NCI-H526 (cell line): ENCODE measurements at regions not wholly inside any gene's neighbourhood (a gene's known extent, or its start where the extent isn't known, plus 50 kb on each side); places are given as distances from the start of the nearest gene placed in this dataset.

Source experiments
- DNase-seq, 2 experiments: peaks; one replicate each; lab custom pipeline; 2025; lab: John Stamatoyannopoulos, UW

DNA sequence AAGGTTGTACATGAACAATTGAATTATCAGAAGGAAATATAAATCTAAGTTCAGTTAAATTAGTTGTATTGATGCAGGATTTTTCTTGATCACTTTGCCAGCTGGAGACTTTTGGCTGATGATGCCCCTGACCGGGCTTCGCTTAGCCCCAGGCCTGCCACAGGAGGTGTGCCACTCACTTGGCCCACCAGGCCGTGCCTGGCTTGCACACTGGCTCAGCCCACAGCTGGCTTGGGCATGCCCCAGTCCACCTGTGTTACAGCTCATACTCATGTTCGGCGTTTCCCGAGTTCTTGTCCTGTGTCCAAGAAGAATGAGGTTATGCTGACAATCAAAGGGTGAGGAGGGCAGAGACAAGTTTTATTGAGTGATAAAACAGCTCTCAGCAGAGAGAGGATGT lies 773.9 kb upstream of the FANCL start:
- DNase-seq = no peak

GRCh38 chr2:59012971-59013370 lies 771.8 kb upstream of the FANCL start:
- DNase-seq = no peak

GRCh38 chr2:59012234-59012633 lies 771.1 kb upstream of the FANCL start:
- DNase-seq = no peak

DNA sequence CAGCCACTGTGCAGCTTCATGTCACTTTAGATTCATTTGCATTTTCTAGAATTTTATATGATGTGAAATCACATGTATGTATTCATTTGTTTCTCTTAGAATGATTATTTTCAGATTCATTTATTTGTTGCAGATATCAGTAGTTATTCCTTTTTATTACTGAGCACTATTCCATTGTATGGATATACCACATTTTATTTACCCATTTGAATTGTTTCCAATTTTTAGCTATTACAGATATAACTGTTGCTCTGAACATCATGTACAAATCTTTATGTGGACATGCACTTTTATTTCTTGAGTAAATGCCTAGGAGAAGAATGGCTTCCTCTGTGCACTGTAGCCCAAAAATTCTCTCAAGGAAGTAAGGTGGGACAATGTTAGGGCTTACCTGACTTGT lies 767.8 kb upstream of the FANCL start:
- DNase-seq = no peak

DNA sequence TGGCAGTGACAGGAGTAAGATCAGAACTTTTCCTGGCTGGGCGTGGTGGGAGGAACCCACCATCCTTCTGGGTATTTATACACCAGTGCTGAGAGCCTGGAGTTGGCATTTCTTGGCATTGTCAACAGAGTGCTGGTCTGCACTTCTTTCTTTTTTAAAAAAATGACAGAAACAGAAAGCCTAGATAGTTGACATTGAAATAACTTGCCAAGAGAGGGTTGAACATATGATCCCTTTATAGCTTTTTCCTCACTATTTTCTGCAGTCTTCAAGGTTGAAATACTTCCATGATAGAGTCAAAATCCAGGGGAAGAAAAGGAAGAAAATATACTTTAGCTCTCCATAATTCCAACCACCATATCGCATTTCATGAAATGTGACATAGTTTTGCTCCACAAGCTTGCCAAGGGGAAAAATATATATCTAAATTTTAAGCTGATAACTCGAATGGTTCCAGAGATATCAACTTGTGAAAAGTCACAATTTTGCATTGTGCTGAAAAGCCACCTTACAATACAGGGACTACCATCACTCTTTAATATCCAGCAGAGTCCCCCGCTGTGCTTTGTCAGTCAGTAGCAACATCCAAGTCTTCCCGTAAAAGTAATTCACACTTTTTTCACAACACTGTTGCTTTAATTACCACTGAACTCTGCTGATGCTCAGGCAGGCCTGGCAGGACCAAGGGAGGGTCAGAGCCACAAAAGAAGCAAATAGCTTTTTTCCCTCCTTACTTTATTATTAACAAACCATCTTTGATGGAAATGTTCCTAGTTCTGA lies 764.9 kb upstream of the FANCL start:
- DNase-seq = no peak

DNA sequence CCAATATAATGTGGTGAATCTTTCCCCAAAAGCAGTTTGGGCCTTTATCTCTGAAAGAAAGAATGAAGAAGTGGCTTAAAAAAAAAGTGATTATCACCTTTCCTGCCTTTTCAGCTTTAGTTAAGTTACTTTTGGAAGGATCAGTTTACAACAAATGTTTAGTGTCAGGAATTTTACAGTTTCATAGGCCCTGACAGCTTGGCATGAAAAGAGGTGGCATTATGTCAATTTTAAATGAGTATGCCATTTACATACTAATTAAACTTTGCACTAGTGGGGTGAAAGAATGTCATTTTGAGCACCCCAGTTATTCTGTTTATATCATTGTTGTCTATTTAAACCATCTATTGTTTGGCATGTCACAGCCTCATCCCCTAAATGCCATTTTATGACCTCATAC lies 763.5 kb upstream of the FANCL start:
- DNase-seq = no peak

GRCh38 chr2:59000796-59001195 lies 759.7 kb upstream of the FANCL start:
- DNase-seq = no peak

- no peak for DNase-seq
Observed at GRCh38 chr2:58992062-58992706, 751.1 kb upstream of the FANCL start.

- peak in 1 of 2 experiments; percentile 29 for DNase-seq
Observed at GRCh38 chr2:58991357-58991756, 750.2 kb upstream of the FANCL start.

GRCh38 chr2:58985541-58985940 lies 744.4 kb upstream of the FANCL start:
- DNase-seq = peak; percentile 85 to 86

- no peak for DNase-seq
Observed at GRCh38 chr2:58984731-58985130, 743.6 kb upstream of the FANCL start.

GRCh38 chr2:58983111-58983510 lies 742.0 kb upstream of the FANCL start:
- DNase-seq = no peak

- no peak for DNase-seq
Observed at GRCh38 chr2:58981237-58981636, 740.1 kb upstream of the FANCL start.

DNA sequence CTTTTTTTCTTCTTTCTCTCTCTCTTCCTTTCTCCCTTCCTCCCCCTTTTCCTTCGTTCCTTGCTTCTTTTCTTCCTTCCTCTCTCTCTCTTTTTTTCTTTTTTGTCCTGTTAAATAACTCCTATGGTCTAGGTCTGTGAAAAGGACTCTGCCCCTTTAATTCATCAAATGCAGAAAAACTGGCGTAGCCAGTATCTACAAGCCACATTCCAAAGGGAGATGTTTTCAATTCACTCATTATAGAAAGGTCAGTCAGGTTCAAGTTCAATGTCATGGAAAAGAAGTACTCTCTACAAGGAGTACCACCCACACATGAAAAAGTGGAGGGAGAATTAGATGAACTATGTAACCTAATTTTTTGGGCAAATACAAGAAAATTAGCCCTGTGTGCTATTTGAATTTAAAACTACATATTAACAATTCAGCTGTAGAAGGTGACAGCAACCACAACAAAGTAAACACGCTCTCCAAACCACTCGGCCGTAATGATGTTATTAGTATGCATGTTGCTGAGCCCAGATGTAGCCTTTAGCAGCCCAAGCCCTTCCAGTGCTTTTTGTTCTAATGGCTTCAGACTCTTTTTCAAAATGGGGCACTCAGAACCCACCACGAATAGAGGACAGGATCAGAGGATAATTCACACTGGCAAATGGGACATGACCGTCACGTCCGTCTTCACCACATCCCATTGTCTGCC lies 735.4 kb upstream of the FANCL start:
- DNase-seq = peak; percentile 42 to 52

- DNase-seq = peak in 1 of 2 experiments; percentile 12
Observed at GRCh38 chr2:58974881-58975280, 733.8 kb upstream of the FANCL start.

DNA sequence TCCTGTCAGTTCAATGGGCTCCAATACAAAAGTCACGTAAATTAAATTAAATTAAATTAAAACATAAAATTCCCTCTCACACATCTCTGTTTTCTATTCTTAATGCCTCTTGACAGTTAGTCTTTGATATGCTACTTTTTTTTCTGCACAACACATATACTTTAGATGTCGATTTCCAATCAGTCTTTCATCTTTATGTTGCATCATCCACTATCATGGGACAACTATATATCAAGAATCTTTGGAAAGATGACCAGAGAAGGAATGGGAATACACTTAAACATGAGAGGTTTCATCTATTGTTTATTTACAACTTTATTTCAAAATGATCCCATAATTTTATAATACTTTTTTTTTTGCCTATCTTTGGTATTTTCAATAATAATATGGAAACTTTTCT lies 733.3 kb upstream of the FANCL start:
- no peak for DNase-seq

DNA sequence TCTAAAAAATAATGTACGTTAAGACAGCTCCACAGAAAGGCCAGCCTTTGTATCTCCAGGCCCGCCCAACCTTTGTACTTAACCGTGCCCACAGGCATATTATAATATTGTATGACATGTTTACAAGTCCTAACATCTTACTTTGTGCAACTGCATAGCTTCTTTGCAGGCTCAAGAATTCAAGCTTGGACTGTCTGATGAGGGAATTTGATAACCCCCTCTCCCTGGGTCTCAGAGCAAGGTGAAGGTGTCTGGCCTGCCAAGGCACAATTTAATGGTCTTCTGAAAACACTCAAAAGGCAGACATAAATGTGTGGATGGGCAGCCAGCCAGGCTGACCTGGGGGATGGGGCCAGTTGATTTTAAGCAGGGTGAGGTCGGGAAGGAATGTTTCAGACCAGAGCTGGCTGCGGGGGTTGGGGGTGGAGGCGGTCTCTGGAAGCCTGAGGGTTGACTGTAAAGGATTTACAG lies 732.7 kb upstream of the FANCL start:
- peak; percentile 21 to 51 for DNase-seq

DNA sequence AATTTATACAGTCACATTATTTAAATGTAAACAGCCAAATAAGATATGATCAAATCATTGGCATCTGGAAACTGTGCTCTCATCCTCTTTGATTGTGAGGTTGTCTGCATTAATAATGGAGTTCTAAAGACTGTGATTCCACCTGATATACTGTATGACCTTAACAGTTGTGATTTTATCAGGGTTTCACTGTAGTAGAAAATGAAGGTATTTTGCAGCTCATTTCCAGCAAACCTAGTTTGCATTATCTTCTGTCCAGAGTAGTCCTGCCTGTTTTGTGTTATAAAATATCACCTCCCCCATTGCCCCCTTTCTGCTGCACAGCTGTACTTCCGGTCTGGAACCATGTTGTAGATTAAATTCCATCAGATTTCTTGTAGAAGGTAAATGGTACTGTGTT lies 731.6 kb upstream of the FANCL start:
- no peak for DNase-seq

DNA sequence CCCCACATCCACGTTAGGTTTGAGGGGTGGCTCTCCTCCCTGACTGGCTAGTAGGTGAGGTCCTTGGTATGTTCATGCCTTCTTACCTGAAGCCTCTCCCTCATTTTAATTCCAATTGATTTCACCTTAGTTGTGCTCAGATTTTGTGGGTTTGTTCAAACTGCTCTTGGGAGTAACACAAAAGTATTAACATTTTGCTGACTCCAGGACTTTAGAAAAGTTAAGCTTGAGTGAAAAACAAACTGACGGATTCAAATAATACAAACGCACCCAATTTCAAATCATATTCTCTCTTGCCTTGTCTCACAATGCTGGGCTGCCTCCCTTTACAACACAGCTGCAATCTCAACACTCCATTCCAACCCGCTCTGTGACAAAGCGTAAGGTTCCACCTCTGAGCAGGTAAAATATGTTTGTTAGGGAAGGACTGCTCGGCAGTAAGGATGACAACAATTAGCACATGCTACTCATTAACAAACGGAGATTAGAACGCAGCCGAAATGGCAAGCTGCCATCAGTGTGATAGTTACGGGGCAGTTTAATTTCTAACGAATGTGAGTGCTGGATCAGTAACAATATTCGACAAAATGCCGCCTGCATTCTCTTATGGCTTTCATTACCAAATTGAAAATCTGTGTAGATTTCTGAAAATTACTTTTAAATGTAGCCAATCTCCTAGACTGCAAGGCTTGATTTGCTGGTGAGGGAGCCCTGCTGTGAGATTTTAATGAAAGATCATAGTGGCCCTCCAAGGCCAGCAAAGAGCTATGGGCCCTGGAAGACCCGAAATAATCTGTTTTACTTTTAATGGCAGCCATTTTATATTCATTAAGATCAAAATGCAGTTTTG lies 730.6 kb upstream of the FANCL start:
- DNase-seq = no peak

GRCh38 chr2:58970365-58970764 lies 729.2 kb upstream of the FANCL start:
- DNase-seq = no peak

DNA sequence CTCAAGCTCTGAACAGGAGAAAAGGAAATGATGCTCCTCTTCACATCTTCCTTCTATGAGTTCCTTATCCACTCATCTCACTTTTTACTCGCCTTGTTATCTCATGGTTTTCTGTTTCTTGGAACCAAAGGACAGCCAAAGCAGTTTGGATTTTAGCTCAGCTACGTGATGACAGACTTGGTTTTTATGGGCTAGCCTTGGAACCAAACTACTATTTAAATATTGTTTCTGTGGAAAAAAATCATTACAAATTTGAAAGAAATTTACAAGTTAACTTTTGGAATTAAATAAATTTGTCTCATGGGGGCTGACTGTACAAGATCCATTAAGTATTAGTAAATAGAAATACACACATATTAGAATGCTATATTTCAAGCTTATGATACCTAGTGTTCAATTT lies 727.8 kb upstream of the FANCL start:
- DNase-seq = no peak

- no peak for DNase-seq
Observed at GRCh38 chr2:58967736-58968135, 726.6 kb upstream of the FANCL start.
